ENCODE measurements at regions not wholly inside any gene's neighbourhood (a gene's known extent, or its start where the extent isn't known, plus 50 kb on each side); places are given as distances from the start of the nearest gene placed in this dataset.
"Not testable (repeated sequence)": the region's sequence is repeated elsewhere in the genome, so short reads cannot be mapped to it uniquely, and the experiment has no call there.

DNA sequence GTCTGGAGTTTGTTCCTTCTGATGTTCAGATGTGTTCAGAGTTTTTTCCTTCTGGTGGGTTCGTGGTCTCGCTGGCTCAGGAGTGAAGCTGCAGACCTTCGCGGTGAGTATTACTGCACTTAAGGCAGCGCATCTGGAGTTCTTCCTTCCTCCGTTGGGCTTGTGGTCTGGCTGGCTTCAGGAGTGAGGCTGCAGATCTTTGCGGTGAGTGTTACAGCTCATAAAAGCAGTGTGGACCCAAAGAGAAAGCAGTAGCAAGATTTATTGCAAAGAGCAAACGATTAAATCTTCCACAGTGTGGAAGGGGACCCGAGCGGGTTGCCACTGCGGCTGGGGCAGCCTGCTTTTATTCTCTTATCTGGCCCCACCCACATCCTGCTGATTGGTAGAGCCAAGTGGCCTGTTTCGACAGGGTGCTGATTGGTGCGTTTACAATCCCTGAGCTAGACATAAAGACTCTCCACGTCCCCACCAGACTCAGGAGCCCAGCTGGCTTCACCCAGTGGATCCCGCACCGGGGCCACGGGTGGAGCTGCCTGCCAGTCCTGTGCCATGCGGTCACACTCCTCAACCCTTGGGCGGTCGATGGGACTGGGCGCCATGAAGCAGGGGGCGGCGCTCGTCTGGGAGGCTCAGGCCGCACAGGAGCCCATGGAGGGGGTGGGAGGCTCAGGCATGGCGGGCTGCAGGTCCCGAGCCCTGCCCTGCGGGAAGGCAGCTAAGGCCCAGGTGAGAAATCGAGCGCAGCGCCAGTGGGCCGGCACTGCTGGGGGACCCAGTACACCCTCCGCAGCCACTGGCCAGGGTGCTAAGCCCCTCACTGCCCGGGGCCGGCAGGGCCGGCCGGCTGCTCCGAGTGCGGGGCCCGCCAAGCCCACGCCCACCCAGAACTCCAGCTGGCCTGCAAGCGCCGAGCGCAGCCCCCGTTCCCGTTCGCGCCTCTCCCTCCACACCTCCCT is 315.3 kb upstream of the SGK1 start:
- not testable (repeated sequence) for DNase-seq

DNA sequence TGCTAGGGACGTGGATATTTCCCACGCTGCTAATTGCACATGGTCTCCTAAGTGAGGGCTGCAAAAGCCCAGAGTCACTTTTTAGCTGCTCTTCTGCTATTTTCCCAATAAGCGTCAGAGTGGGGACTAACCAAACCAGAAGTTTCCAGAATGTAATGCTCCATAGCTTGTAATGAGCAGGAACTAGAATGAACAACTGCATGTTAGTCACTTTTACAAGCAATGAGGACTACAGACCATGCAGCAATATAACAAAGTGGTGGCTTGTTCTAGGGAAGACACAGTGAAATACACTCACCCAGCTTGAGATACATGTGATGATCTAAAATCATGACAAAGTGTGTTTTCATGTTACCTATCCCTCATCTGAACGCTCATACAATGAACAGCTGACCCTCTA is 314.1 kb upstream of the SGK1 start:
- no peak for DNase-seq

DNA sequence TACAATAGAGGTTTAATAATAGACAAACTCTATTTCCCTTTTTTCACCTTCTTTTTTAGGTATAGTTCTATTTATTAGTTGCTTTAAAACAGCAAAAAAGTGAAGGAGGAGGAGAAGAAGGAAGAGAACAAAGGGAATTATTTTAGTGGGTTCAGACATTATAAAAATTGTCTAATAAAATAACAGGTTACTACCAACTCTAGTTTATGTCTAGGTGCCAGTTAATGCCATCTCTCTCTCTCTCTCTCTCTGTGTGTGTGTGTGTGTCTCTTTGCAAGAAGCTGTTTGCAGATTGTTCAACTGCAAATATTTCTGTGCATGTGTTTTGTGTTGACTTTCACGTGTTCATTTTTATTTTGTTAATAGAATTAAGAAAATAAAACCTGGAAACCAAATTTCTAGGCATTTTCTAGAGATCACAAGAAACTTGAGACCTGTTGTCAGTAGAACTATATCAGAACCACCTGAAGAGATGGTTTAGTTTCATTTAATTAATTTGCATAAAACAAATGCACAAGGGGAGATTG is 313.5 kb upstream of the SGK1 start:
- no peak for DNase-seq

DNA sequence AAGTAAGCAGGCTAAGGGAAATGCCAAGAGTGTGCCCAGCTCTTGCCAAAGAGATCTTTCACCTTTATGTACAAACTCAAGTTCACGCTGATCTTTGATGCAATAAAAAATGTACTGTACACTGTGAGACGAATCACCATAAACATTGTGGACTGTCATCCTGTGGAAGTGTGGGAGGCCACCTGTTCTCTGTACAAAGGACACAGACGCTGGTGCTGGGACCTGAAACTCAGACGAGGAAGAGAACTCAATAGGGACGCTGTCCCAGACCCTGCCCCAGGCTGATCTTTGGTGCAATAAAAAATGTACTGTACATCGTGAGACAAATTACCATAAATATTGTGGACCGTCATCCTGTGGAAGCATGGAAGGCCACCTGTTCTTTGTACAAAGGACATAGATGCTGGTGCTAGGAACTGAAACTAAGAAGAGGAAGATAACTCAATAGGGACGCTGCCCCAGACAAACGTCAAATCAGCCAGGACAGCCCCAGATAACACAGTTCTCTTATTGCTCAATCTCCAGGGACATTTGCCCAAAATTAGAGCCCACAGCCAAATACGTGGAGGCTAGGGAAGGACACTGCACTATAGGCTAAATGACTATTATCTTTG is 312.7 kb upstream of the SGK1 start:
- DNase-seq = no peak

DNA sequence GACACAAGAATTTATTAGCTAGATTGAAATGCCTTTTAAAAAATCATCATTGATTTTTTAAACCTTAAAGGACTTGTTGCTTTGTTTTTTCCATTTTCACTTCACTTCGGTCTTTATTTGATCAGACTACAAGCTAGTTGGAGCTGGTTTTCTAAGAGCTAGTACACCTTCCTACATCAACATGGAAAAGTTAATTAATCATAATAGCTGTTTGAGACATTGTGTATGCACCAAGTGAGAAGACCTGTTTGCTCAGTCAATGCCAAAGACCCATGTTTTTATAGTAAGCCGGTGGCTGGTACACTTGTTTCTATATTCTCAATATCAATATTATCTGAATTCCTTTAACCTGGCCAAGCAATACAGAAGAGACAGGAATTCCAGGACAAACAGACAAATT is 310.2 kb upstream of the SGK1 start:
- no peak for DNase-seq

DNA sequence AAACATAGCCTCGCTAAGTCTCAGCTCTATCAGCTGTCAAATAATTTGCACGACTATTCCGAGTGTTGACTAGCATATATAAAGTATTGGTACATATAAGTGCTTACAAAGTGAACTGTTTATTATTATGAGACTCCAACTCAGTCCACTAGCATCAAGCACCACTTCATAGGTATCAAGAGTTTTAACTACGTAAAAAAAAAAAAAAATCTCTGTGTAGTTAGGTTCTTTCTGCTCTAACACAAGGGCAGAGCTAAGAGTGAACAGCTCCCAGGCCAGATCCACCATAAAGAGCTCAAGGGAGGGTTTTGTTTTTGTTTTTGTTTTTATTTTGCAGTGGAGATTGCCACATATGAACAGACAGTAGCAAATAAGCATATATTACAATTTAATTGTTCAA is 309.8 kb upstream of the SGK1 start:
- no peak for DNase-seq

DNA sequence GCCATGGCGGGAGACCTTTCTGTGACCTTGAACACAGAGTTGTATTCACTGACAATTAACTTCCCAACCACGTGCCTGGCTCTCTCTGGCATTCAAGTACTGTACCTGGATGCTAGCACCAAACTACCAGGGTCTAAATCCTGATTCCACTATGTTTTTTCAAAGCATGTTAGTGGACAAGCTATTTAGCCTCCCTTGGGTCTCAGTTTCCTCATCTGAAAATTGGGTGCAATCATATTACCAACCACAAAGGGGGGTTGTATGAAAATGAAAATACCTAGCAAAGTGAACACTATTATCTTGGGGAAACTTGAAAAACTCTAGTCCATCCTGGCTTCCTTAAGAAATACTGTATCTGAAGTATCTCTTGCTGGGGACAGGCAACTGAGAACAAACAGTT is 308.7 kb upstream of the SGK1 start:
- DNase-seq = no peak

DNA sequence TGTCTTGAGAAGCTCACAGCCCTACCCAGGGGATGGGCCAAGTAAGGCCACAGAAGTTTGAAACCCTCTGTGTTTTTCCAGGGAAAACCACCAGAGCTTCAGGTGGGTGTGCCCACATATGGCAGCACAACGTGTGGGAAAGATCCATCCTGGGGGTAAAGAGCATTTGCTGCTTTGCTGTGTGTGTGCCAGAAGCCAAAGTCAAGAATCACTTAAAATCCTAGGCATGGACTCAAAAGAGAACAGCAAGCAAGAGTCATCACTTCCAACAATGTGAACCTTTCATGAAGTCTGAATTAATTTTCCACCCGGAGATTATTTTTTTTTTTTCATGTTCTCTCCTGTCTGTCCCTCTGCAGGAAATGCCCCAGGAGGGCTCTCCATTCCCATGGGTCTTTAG is 308.2 kb upstream of the SGK1 start:
- no peak for DNase-seq

DNA sequence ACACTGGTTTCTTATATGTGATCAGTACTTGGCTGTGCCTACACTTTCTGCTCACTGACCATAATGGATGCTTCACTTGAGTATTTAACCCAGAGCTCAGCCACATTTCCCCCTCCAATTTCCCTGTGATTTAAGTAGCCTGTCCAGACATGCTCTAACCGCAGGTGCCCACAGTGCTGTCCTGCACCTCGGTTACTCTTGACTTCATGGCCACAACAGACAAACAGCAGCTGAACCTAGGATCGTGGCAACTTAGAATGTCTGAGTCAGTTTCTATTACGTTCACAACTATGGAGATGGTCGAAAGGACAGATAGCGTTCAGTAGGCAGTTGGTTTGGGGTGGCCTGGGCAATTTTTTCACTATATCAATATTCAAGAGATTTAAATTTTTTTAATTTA is 306.9 kb upstream of the SGK1 start:
- DNase-seq = no peak

DNA sequence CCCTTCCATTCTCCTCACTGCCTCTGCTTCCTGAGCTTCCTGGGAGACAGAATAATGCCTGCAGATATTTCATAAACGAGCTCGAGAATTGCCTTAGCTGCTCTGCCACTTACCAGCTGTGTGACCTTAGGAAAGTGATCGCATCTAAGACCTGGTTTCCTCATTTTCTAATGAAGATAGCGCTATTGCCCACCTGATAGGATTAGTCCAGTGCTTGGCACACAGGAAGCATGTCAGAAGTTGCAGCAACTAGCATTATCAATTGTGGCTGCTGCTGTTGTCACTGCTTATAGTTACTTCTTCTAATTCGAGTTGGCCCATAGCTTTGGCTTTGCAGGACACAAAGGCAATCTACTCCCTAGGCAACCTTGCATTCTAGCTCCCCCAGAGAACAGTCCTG is 305.5 kb upstream of the SGK1 start:
- DNase-seq = no peak

DNA sequence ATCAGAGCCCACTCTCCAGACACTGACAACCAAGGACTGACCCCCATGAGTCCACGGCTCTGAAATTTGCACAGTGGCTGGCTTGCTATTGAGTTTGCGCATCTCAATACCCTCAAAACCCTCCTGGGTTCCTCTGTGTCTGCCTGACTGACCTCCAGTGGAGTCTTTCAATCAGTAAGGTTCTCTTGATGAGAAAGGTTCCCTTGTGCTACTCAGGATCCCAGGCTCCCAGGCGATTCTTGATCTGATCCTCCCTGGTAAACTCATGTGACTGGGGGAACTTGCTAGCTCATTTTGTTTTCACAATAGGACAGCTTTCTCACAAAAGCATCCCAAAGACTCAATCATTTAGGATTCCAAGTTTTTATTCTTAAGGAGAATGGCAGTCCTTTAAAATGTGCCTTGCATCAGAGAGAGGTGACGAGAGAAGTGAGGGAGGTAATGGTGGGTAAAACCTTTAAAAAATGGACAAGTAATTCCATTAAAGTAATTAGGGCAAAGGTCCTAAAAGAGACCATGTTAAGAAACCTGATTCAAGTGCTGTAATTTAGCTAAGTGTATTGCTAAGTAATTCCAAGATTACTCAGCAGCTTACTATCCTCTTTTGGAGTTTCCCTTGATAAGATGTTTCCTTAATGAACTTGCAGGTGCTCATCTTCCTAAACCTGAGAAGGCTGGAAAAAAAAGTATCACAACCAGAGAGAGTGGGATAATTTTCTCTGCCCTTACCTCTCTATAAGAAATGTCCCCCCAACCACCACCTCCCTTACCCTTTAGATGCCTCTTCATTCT is 304.7 kb upstream of the SGK1 start:
- DNase-seq = no peak

DNA sequence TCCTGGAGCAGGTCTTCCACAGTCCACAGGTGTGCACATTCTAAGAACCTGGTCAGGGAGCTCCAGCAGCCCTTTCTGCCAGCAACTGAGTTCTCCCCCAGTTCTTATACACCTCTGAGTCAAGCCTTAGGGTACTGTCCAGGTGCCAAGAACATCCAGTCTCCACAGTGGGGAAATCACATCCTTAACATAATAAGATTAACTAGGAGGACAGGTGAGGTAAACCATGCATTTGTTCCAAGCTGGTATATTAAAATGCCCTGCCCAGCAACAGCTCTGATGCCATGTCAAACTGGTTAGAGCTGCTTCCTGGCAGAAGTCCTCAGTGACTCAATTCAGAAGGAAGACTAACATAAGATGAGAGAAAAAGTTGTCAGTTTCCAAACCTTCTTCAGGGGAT is 303.9 kb upstream of the SGK1 start:
- no peak for DNase-seq

DNA sequence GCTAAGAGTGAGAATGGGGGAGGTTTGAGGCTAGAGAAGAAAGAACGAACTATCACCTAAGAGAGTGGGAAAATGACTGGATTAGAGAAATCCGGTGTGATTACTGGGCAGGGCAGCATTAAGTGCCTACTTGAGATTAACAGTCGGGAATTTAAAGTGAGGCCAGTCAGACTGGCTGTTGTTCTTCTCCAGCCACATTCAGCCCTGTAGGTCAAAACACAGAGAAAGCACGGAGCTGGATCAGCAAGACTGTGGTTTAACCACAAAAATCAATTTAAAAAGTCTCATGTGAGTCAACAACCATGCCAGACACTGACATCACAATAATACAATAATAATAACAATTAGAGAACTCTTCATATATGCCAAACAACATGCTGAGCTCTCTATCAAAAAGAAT is 301.9 kb upstream of the SGK1 start:
- no peak for DNase-seq

DNA sequence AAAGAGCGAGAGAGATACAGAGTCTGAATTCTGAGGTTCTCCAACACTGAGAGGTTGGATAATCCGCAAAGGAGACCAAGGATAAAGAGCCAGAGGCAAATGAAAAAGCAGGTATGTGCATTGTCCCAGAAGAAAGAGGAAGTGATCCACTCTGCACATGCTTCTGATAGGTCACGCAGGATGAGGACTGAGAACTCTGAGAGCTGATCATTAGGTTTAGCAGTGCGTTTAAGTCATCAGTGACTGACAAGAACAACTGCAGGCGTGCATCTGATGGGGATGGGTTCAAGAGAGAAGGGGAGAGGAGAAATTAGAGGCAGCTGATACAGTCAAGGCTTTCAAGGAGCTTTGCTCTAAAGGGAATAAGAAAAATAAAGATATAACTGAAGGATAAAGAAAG is 301.2 kb upstream of the SGK1 start:
- no peak for DNase-seq

DNA sequence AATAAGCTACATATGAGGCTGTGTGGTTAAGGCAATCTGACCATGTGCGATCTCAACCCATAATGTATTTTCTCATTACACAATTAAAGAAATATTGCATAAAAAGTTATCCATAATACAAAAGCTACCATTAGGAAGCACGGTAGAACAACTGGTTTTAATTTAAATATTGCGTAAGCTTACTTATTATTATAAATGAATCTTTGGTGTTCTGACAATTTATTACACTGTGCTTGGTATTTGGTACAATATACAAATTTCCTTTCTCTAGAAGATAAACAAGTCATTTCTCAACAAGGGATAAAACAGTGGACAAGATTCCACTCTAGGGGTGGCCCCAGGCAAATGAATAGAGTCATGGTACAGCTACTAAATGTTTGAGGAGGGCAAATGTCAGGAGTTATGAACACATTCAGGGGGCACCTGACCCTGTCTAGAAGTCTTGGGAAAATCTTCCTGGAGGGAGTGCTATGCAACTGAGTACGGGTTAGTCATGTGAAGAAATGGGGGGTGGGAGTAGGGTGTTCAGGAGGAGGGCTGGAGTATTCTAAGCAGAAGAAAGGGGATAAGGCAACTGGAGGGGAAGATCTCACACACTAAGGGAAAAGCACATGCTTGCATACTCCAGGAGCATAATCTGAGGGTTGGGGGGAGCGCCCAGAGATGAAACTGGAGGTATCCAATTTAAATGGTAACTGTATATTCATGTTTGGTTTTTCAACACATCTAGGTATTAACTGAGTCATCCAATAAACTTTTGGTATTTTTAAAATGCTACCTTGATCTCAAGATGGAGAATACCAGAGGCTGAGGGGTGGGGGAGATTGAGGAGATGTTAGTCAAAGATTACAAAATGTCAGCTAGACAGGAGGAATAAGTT is 296.9 kb upstream of the SGK1 start:
- DNase-seq = no peak

DNA sequence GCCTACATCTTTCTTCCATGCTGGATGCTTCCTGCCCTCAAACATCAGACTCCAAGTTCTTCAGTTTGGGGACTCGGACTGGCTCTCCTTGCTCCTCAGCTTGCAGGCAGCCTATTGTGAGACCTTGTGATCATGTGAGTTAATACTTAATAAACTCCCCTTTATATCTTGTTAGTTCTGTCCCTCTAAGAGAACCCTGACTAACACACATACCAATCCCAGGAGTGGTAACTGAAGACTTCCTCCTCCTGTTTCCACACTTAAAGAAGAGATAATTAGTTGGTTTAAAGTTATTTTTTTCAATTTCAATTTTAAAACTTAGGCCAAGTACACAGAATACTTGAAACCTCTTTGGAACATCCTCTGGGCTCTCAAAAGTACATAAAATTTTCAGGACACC is 294.2 kb upstream of the SGK1 start:
- not testable (repeated sequence) for DNase-seq

DNA sequence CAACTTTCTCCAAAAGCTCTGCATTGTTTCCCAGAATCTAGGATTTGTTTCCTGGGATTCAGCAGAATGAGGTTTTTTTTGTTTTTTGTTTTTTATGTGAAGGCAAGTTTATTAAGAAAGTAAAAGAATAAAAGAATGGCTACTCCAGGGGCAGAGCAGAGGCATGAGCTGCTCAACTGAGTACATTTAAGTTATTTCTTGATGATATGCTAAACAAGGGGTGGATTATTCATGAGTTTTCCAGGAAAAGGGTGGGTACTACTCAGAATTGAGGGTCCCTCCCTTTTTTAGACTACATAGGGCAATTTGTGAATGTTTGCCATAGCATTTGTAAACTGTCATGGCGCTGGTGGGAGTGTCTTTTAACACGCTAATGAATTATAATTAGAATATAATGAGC is 292.5 kb upstream of the SGK1 start:
- DNase-seq = no peak

DNA sequence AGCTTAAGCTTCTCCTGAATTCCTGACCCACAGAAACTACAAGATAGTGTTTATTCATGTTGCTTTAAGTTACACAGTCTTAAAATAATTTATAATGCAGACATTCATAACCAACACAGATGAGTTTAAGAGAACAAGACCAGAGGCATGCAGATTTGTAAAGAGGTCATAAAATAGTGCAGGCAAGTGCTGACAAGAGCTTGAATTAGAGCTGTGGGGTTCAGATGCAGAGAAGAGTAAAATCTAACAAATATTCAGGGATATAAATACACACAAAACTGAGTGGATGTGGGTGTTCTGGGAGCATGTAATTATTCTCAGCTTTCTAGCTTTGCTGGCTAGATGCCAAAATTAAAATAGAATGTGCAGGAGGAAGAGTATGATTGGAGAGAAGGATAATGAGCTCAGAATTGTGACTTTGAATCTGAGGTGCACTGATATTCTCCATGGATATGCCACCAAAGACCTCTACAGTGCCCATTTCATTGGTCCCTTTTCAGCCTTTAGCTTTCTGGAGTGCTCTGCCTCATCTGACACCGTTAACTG is 291.9 kb upstream of the SGK1 start:
- DNase-seq = no peak

DNA sequence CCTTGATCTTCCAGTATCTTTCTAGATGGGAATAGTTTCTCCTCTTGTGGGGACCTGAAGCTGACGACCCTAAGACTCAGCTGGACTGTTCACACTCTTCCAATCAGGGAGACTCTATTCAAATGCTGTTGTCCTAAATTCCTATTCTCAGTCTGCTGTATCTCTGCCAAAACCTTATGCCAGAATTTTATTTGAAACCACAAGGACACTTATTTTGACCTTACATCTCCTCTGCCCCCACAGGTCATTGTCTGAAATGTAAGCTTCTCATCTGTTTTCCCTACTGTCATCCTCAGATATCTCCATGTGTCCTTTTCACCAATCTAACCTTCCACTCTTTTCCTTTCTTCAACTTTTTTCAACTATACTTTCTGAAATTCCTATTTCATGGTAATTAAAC is 289.5 kb upstream of the SGK1 start:
- DNase-seq = no peak

DNA sequence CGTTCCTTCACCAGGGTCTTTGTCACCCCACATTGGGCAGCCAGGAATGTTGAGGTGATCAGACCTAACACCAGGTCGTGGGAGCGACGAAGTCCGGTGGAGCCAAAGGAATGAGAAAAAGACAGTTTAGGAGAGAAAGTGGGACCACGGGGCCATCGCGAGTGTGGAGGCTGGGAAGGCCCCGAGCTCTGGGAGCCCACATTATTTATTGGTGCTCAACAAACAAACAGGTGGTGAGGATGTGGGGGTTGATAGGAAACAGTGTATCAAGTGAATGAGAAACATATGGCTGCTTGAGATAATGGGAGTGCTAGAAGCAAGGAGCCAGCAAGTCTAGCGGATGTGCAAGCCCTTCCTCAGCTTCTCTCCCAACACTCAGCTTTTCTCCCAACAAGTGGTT is 287.1 kb upstream of the SGK1 start:
- no peak for DNase-seq

DNA sequence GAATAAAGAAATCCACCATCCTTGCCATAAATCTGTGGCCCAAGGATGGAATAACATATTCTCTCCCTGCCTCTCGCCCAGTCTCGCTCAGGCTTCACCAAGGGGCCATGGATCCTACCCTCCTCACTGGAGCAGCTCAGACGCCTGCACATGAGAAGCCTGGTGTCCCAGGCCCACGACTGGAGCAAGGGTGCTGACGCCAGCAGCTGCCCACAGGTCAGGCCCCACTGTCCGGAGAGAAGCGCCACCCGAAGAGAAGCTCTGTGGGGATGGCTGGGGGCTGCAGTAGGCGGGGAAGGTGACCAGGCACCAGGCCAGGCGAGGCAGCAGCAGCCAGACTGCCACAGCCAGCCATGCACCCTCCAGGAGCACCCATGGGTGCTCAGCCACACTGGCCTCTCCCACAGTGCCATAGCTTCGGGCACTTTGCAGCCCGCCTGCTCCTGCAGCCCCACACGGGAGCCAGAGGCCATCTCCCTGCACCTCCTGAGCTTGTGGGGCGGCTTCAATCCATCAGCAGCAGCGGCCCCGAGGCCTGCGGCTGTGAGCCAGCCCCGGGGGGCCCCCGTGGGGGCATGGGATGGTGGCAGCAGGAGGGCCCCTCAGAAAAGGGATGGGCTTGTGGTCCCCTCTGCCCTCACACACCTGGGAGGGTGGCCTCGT is 286.2 kb upstream of the SGK1 start:
- DNase-seq = no peak

DNA sequence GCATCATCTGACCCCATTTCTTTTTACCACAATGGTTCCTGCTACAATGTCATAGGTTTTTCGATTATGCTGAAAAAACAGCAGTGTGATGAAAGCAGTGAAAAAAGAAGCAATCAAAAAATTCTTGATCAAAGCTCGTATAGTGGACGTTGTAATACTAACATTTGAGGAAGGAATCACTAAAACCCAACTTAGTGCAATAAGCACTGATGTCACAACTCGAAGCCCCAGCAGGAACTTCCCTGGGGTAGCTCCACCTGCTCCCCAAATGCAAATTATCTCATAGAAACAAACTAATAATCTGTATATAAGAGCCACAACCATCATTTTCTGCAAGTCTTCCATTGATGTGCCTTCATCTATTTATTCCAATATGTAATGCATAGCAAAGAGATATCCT is 285.6 kb upstream of the SGK1 start:
- no peak for DNase-seq
